ENCODE measurements at regions not wholly inside any gene's neighbourhood (a gene's known extent, or its start where the extent isn't known, plus 50 kb on each side); places are given as distances from the start of the nearest gene placed in this dataset.

- TF ChIP-seq CTCF (IDR thresholded peaks at IDR 0.05; ENCODE audit: borderline replicate concordance, extremely low read depth, low read length, poor library complexity, severe bottlenecking) (no peak), EZH2 (IDR thresholded peaks at IDR 0.05; ENCODE audit: borderline replicate concordance, low read depth, low read length, severe bottlenecking) (no peak)
Observed at GRCh38 chr3:70471464-70472342, 159.3 kb upstream of the MDFIC2 start.
